Fibroblast of skin of left biceps (primary cell): ENCODE measurements at regions not wholly inside any gene's neighbourhood (a gene's known extent, or its start where the extent isn't known, plus 50 kb on each side); places are given as distances from the start of the nearest gene placed in this dataset.
A peak's percentile ranks its signal among the peaks of the same experiment; 100 is the strongest.

ENCODE experiments used
- DNase-seq, 2 experiments: peaks; one replicate each; pipeline ENCODE4 v3.0.0-alpha.2; 2013; ENCODE audit warnings: low read depth in 2 of 2

DNA sequence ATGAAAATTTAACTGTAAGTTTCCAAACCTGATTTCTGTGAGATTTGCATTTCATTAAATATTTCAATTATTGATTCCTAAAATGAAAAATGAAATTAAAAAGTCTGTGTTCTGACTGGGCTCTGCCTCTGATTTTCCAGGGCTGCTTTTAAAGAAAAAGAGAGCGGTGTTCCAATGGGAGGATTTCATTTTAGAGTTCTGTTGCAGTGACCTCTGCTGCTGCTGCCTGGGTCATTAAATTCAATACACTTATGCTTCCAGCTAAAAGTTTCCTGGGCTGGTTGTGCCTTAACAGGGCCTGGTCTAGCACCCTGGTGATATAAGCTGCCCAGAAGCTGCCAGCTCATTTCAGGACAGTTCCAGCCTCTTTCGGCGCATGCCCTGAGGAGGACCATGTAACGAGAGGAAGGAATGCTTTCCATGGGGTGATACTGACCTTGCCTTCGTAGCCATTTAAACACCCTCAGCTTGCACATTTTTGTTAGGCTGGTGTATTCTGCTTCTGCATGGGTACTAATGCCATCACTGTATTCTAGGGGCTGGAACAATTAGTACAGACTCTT is 93.3 kb downstream of the TMEM174 start:
- no peak for DNase-seq

GRCh38 chr5:73265641-73266040 is 92.6 kb downstream of the TMEM174 start:
- no peak for DNase-seq

DNA sequence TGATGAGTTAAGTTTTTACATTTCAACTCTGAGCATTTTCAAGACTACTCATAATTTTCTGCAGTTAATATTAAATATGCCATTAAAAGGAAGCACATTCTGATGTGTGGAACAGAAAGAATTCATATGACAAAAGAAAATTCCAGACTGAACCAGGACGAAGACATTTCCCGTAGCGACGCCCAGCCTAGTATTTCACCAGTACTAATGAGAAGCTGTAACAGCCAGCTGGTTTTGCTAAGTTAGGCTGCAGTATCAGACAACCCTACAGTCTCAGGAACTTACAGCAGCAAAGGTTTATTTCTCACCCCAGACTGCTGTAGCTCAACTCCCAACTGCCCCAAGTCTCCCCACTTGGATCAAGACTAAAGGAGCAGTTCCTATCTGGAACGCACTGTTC is 91.6 kb downstream of the TMEM174 start:
- DNase-seq, result no peak

- no peak for DNase-seq
These were observed 90.2 kb downstream of the TMEM174 start for GRCh38 chr5:73263001-73263710.

DNA sequence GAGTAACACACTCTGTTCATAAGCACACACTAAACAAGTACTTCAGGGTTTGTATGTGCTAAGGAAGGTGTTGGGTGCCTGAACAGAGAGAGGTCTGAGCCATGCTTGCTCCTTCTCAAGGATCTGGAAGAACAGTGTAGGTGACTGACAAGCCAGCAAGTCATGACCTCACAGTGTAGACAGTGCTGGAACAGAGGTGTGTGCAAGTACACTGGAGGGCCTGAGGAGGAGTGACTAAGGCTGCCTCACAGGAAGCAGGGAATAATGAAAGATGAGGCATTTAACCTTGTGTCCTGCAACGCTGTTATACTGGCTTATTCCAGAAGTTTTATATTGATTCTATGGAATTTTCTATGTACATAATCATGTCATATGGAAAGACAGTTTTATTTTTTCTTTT is 83.9 kb downstream of the TMEM174 start:
- DNase-seq, result no peak

GRCh38 chr5:73256462-73256861 is 83.5 kb downstream of the TMEM174 start:
- no peak for DNase-seq

DNA sequence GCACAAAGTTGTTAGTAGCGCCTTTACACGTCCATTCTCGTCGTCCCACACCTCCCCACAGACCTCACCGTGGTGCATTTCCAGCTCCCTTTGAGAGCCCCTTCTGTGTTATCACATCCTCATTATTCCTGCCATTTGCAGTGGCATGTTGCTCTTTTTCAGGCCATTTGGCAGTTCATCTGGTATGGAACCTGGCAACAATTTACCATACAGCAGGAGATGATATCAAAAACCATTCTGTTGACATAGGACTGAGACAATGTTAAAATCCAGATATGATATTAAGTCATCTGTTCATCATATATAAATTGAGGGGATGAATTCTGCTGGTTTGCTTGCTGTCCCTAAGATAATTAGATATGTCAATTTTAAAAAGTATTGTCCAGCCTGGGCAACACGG is 83.0 kb downstream of the TMEM174 start:
- no peak for DNase-seq

DNA sequence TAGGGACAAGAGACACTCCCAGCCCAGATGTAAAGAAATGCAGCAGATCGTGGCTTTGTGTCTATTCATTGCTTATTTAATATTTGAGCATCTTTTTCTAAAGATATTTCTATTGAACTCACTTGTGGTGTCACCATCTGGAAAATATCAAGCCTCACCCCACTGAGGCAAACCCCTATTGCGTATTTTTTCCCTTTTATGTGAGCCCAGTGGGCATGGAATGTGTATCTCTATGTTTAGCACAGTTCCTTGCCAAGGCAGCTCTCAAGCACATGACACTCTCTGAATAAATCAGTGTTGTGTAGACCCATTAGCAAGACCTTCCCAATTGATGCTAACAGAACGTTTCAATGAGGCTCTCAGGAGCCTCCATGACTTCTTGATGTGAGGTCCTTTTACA is 81.6 kb downstream of the TMEM174 start:
- DNase-seq, result no peak

GRCh38 chr5:73253047-73253660 is 80.2 kb downstream of the TMEM174 start:
- no peak for DNase-seq

DNA sequence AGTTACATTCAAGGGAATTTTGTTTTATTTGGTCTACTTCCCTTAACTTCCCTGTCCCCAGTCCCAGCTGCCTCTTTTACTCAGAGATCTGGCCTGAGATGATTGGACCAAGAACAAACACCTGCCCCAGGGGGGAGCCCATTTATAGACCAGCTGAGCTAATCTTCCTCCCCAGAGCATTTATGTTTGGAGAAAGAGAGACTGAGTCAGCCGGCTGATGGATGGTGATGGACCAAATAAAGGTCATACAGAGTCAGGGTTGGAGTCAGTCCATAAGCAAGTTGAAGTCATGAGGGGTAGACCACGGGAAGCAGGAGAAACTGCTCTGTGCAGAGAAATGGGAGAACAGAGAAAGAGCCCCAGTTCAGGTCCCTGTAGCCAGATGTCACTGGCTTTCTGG is 77.7 kb downstream of the TMEM174 start:
- DNase-seq, result no peak

- no peak for DNase-seq
These were observed 69.7 kb downstream of the TMEM174 start for GRCh38 chr5:73242735-73243134.

DNA sequence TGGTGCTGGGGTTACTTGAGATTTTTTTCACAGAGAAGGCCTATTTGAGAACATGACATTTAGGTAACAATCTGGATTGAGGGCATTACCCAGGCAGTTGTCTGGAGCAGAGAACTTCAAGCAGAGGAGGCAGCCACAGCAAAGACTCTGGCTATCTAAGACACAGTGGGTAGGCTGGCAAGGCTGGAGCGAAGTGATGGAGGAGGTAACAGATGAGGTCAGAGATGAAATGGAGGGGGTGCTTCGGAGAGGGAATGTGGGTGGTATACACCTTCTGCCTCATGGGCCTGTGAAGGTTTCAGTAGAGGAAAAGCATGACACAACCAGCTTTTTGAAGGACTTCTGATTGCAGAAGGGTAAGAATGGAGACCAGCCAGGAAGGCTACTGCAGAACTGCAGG is 65.9 kb downstream of the TMEM174 start:
- DNase-seq, result no peak

DNA sequence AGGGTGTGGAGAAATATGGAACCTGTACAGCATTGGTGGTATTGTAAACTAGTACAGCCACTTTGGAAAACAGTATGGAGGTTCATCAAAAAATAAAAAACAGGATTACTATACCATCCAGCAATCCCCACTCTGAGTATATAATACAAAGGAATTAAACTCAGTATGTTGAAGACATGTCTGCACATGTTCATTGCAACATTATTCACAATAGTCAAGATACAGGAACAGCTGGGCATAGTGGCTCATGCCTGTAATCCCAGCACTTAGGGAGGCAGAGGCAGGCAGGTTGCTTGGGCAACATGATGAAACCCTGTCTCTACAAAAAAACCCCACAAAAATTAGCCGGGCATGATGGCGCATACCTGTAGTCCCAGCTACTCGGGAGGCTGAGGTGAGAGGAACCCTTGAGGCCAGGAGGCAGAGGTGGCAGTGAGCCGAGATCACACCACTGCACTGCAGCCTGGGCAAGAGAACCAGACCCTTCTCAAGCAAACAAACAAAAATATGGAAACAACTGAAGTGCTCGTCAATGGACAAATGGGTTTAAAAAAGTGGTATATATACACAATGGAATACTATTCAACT is 63.6 kb downstream of the TMEM174 start:
- DNase-seq, result no peak

DNA sequence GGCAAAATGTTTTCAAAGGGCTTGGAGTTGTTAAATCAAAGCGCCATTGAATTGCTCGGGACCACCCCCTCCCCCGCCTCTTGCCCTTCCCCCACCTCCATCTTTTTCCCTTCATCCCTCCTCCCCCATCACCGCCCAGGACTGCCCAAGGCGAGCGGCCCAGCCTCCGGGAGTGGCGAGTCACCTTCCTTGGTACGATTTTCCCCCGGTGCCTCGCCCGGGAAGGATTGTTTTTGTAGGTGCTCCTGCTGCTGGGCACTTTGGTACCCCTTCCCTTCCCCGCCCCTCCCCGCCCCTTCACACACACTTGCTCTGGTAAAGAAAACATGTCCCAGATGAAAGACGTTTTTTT is 61.2 kb downstream of the TMEM174 start:
- DNase-seq, result no peak

DNA sequence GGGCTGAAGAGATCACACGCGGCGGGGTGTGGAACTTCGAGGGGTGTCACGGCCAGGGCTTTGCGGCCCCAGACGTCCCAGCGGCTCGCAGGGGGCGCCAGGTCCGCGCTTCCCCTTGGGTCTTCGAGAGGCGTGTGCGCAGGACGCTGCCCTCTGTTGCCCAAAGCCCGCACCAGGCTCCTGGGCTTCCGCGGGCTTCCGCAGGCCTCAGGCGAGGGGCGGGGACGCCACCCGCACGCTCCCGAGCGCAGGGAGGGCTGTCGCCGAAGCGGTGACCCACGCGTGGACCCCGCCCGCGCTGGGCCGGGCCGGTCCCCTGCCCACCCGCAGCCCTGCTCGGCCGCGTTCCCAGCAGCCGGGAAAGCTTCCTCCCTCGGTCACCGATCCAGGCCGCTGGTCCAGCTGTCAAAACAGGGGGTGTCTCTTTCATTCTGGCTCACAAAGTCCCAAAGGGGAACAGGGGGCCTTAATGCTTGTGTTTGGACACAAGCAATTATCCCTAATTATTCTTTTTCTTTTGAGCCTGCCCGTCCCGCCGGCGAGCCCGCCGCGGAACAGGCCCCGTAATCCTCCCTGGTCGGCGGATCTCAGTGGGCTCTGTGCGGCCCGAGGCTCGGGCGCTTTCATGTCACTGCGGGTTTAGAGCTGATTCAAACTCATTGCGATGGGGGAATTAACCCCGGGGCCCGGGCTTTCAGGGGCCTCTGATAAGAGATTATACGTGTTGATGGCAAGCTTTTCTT is 60.6 kb downstream of the TMEM174 start:
- no peak for DNase-seq

- DNase-seq, result no peak
These were observed 60.1 kb downstream of the TMEM174 start for GRCh38 chr5:73233053-73233460.

DNA sequence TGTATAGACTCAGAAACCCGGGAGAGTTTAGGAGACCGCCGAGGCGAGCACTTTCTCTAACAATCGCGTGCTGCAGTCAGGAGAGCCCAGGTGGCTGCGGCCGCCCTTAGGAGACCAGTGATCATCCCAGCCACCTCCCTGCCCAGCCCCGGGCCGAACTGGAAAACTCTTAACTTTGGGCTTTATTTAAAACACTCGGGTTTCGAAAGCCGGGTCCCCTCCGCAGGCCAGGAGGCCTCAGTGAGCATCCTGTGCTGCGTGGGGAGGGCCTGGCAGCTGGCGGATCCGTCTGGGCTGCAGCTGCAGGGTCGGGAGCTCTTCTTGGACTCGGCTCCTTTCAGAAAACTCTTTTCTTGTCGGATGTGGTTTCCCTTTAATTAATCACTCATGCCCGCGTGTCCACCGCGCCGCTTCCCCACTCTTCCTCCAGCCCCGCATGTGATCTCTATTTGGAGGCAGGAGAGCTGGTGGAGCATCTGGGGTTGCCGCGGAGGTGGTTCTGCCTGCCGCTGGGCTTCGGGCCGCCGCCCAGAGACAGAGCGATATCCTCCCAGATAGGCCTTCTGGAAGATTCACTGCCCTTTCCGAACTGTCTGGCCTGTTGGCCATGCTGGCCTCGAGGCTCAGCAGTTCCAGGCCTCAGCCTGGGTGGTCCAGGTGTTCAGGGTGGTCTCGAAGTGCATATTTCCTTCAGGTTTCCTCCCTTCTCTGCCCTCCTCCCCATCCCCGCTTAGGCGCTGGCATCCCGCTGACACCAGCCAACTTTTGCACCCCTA is 59.5 kb downstream of the TMEM174 start:
- no peak for DNase-seq

DNA sequence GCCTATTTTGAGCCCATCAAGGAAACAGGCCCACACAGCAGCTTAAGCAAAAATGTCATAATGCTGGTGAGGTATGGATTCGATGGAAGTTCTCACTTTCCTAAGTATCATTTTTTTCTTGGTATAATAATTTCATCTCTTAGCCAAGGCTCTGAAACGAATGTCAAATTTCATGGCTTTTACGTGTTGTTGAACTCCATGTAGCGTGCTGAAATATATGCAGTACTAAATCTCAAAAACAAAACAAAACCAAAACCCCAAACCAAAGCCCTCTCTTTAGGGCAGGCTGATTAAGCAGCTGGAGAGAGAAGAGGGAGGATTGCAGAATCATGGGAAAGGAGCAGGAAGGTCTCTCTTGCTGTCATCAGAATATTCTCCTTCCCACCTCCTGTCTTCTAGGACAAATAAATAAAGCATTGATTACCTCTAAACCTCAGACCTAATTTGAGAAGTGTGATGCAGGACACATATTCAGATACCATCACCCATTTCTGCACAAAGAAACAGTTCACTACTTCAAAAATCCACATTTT is 58.3 kb downstream of the TMEM174 start:
- DNase-seq, result no peak

GRCh38 chr5:73230264-73231245 is 57.6 kb downstream of the TMEM174 start:
- no peak for DNase-seq

DNA sequence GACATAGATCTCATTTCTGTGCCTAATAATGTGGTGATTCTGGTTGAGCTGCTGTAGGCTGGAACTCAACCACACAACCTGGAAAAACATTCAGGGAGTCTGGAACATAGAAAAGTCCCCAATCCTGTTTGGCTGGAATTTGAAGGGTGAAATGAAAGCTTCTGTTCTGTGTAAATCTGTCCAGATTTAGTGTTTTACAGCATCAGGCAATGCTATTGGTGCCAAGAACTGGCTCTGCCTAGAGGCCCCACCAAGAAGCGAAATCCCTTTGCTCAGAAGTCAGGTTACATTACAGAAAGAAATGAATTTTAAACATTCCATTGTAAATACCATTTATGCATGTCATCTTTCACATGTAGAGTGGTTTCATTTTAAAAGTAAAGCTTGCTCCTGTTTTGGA is 56.3 kb downstream of the TMEM174 start:
- peak; percentile 79 to 88 for DNase-seq
